ENCODE measurements at regions not wholly inside any gene's neighbourhood (a gene's known extent, or its start where the extent isn't known, plus 50 kb on each side); places are given as distances from the start of the nearest gene placed in this dataset.

GRCh38 chr7:80037689-80038088 is 96.9 kb upstream of the GNAI1 start (continued):
- TF ChIP-seq MAX (IDR thresholded peaks at IDR 0.05; ENCODE audit: low read depth, low read length) (no peak), RAD21 (IDR thresholded peaks at IDR 0.05; ENCODE audit: insufficient read depth, low read depth, low read length) (no peak), ZBTB11 (CRISPR knock-in tag; IDR thresholded peaks at IDR 0.05) (no peak), WRNIP1 (IDR thresholded peaks at IDR 0.05; ENCODE audit: borderline replicate concordance, low read depth, low read length) (no peak), TCF7 (IDR thresholded peaks at IDR 0.05; ENCODE audit: borderline replicate concordance) (no peak)

GRCh38 chr7:80036107-80036506 is 98.5 kb upstream of the GNAI1 start:
- BruUV-seq (replicated peaks): no TSS peak
- CTCF ChIA-PET: interaction anchor here (1.2 kb wide), 1 partner anchor 15 kb away, joined by 3 read pairs; no protein-coding TSS in a partner anchor
- SMC1A ChIA-PET (ENCODE audit: uncharacterized antibody, unreplicated experiment): no interaction called here

More at GRCh38 chr7:80036107-80036506, 98.5 kb upstream of the GNAI1 start:
- TF ChIP-seq HDAC2 (IDR thresholded peaks at IDR 0.05) (no peak), SRF (IDR thresholded peaks at IDR 0.05; ENCODE audit: low read depth in 2 of 2, low read length in 2 of 2) (no peak), E4F1 (IDR thresholded peaks at IDR 0.05; ENCODE audit: borderline replicate concordance, partially characterized antibody) (no peak), ZSCAN29 (IDR thresholded peaks at IDR 0.05) (no peak), IKZF1 (conservative IDR thresholded peaks at IDR 0.05) (no peak), RAD51 (IDR thresholded peaks at IDR 0.05) (no peak), RELA (IDR thresholded peaks at IDR 0.05; ENCODE audit: borderline replicate concordance, partially characterized antibody) (no peak), MTA3 (IDR thresholded peaks at IDR 0.05; ENCODE audit: borderline replicate concordance, low read length) (no peak)
- TF ChIP-seq, protein P1, sequence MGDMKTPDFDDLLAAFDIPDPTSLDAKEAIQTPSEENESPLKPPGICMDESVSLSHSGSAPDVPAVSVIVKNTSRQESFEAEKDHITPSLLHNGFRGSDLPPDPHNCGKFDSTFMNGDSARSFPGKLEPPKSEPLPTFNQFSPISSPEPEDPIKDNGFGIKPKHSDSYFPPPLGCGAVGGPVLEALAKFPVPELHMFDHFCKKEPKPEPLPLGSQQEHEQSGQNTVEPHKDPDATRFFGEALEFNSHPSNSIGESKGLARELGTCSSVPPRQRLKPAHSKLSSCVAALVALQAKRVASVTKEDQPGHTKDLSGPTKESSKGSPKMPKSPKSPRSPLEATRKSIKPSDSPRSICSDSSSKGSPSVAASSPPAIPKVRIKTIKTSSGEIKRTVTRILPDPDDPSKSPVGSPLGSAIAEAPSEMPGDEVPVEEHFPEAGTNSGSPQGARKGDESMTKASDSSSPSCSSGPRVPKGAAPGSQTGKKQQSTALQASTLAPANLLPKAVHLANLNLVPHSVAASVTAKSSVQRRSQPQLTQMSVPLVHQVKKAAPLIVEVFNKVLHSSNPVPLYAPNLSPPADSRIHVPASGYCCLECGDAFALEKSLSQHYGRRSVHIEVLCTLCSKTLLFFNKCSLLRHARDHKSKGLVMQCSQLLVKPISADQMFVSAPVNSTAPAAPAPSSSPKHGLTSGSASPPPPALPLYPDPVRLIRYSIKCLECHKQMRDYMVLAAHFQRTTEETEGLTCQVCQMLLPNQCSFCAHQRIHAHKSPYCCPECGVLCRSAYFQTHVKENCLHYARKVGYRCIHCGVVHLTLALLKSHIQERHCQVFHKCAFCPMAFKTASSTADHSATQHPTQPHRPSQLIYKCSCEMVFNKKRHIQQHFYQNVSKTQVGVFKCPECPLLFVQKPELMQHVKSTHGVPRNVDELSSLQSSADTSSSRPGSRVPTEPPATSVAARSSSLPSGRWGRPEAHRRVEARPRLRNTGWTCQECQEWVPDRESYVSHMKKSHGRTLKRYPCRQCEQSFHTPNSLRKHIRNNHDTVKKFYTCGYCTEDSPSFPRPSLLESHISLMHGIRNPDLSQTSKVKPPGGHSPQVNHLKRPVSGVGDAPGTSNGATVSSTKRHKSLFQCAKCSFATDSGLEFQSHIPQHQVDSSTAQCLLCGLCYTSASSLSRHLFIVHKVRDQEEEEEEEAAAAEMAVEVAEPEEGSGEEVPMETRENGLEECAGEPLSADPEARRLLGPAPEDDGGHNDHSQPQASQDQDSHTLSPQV (IDR thresholded peaks at IDR 0.05): no peak
- DNase-seq (ENCODE audit: low read depth, low spot score) (no peak), ATAC-seq (no peak), FAIRE-seq (no peak)
- 3% methylated on average over 2 of the region's 2 CpGs for WGBS (ENCODE audit: insufficient coverage, insufficient replicate concordance, low lambda C conversion rate, missing lambda C conversion rate)
- Histone ChIP-seq H2AFZ (ENCODE audit: control insufficient read depth, low read depth, low read length) (no peak overlapping the region), H3K27me3 (replicated peaks in 1 of 2; ENCODE audit: control insufficient read depth in 2 of 2, insufficient read depth in 2 of 2, low read length in 1 of 2) (no peaks in the 10 kb centered on the region), H3K79me2 (ENCODE audit: control insufficient read depth, insufficient read depth, low read length) (no peaks in the 10 kb centered on the region), H3K27ac (ENCODE audit: control insufficient read depth, insufficient read depth) (no peak overlapping the region), H3K9me3 (replicated peaks; ENCODE audit: control insufficient read depth, insufficient read depth, low read length) (no peaks in the 10 kb centered on the region), H3K9ac (ENCODE audit: control insufficient read depth, insufficient read depth, low read length) (no peak overlapping the region), H3K4me3 (no peak overlapping the region), H3K36me3 (ENCODE audit: control insufficient read depth in 2 of 2, insufficient read depth in 2 of 2, low read length in 1 of 2) (no peaks in the 10 kb centered on the region), H3K4me1 (ENCODE audit: control insufficient read depth, insufficient read depth, low read length) (no peaks in the 10 kb centered on the region), H3K4me2 (ENCODE audit: control insufficient read depth, insufficient read depth) (no peak overlapping the region), H4K20me1 (ENCODE audit: control insufficient read depth, insufficient read depth) (no peaks in the 10 kb centered on the region)
- ChIA-PET POLR2A (no interaction called here), RAD21 (ENCODE audit: unreplicated experiment) (no interaction called here)
- intact Hi-C loops (cut with micrococcal nuclease; ENCODE audit: unreplicated experiment) (no loop called here), in situ Hi-C loops (cut with MboI) (no loop called here)
